ENCODE measurements at regions not wholly inside any gene's neighbourhood (a gene's known extent, or its start where the extent isn't known, plus 50 kb on each side); places are given as distances from the start of the nearest gene placed in this dataset.

- ATAC-seq (no peak; the same call in 2 of the 3 replicates), DNase-seq (ENCODE audit: low spot score) (no peak)
These were observed 146.5 kb downstream of the RAB11FIP2 start for GRCh38 chr10:117900280-117900679.

More at GRCh38 chr10:117900280-117900679, 146.5 kb downstream of the RAB11FIP2 start:
- peaks cover 17% of the 10 kb centered on the region for H3K4me1 ChIP-seq (ENCODE audit: insufficient read depth)
- H3K27ac ChIP-seq (ENCODE audit: low read depth), result no peak overlapping the region
- H4K20me1 ChIP-seq (replicated peaks; ENCODE audit: insufficient read depth), result no peaks in the 10 kb centered on the region
- H3K4me1 Mint-ChIP-seq, result peaks cover 11% of the 10 kb centered on the region
- TF ChIP-seq CREB1 (CRISPR knock-in tag; IDR thresholded peaks at IDR 0.05; ENCODE audit: low read depth) (no peak), ZNF462 (CRISPR knock-in tag; IDR thresholded peaks at IDR 0.05) (no peak), NANOG (IDR thresholded peaks at IDR 0.05; ENCODE audit: borderline replicate concordance) (no peak), EZH2 (IDR thresholded peaks at IDR 0.05; ENCODE audit: low read depth, unreplicated experiment) (no peak), REST (IDR thresholded peaks at IDR 0.05; ENCODE audit: unreplicated experiment) (no peak), ZNF331 (CRISPR knock-in tag; IDR thresholded peaks at IDR 0.05; ENCODE audit: low read depth) (no peak)
- H3K36me3 ChIP-seq (ENCODE audit: insufficient read depth), result no peaks in the 10 kb centered on the region; the same call in 1 of the 2 replicates
- no peaks in the 10 kb centered on the region for H3K27me3 ChIP-seq (ENCODE audit: insufficient read depth)
- H3K4me2 ChIP-seq, result no peak overlapping the region
- H3K36me3 Mint-ChIP-seq (ENCODE audit: low read depth), result no peaks in the 10 kb centered on the region; the same call in 2 of the 3 replicates
- no peak overlapping the region for H3K4me3 Mint-ChIP-seq
- peaks cover 2% of the 10 kb centered on the region for H3K27me3 Mint-ChIP-seq (ENCODE audit: insufficient read depth, low read depth, poor library complexity)
- H3K27ac Mint-ChIP-seq, result no peak overlapping the region
- H3K79me2 ChIP-seq (replicated peaks; ENCODE audit: insufficient read depth), result no peaks in the 10 kb centered on the region
- H3K9me2 ChIP-seq (ENCODE audit: insufficient read depth), result peaks cover 20% of the 10 kb centered on the region
- no peaks in the 10 kb centered on the region for H3K9me3 Mint-ChIP-seq
- no peaks in the 10 kb centered on the region for H3F3A ChIP-seq (replicated peaks; ENCODE audit: low read depth)
- no peak overlapping the region for H2AFZ ChIP-seq
- no peak overlapping the region for H3K4me3 ChIP-seq

All from GM23338 (cell line).